ENCODE measurements at regions not wholly inside any gene's neighbourhood (a gene's known extent, or its start where the extent isn't known, plus 50 kb on each side); places are given as distances from the start of the nearest gene placed in this dataset.

DNA sequence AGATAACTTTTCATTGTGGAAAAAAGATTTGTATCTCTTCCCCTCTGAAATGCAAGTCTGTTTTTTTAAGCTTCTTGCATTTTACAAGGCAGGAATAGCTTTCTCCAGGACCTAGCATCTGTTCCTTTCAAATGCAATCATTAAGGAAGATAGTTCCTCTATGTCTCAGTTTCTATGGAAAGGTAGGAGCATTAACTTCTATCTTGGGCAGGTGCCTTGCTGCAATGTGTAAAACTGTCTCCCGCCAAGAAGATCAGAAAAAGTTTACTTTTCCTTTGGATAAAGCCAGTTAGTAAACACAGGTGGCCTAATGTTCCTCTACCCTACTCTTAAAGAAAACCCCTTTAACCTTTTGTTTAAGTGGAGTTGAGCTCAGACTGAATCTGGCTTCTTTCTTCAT, 560.6 kb upstream of the CYLC2 start:
- TF ChIP-seq POLR2A (IDR thresholded peaks at IDR 0.05), result no peak
- TF ChIP-seq, protein P1, sequence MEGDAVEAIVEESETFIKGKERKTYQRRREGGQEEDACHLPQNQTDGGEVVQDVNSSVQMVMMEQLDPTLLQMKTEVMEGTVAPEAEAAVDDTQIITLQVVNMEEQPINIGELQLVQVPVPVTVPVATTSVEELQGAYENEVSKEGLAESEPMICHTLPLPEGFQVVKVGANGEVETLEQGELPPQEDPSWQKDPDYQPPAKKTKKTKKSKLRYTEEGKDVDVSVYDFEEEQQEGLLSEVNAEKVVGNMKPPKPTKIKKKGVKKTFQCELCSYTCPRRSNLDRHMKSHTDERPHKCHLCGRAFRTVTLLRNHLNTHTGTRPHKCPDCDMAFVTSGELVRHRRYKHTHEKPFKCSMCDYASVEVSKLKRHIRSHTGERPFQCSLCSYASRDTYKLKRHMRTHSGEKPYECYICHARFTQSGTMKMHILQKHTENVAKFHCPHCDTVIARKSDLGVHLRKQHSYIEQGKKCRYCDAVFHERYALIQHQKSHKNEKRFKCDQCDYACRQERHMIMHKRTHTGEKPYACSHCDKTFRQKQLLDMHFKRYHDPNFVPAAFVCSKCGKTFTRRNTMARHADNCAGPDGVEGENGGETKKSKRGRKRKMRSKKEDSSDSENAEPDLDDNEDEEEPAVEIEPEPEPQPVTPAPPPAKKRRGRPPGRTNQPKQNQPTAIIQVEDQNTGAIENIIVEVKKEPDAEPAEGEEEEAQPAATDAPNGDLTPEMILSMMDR (IDR thresholded peaks at IDR 0.05), result no peak

Data from thyroid gland (tissue), 4 donors.